B cell (primary cell): ENCODE measurements at regions not wholly inside any gene's neighbourhood (a gene's known extent, or its start where the extent isn't known, plus 50 kb on each side); places are given as distances from the start of the nearest gene placed in this dataset.

ENCODE experiments used
- ATAC-seq: fragments of 200-7000 bp; cut with Tn5 transposase; one replicate; pipeline ENCODE4 v1.10.0; 2021; ENCODE audit warnings: low read depth, mild to moderate bottlenecking, moderate number of reproducible peaks, moderate library complexity
- CTCF ChIA-PET: fragments of 350-600 bp; sonication (Branson Sonifier 250); formaldehyde crosslinking; loops from one replicate; lab custom pipeline; 2021; ENCODE audit warnings: antibody characterized with exemption, inconsistent platforms; lab: Charles Lee
- POLR2A ChIA-PET: fragments of 350-600 bp; sonication (Branson Sonifier 250); formaldehyde crosslinking; loops from one replicate; lab custom pipeline; 2021; ENCODE audit warnings: antibody characterized with exemption; lab: Charles Lee
- DNase-seq: peaks from one replicate; pipeline ENCODE4 v3.0.0; 2013
- H2AFZ ChIP-seq: 2 replicates; pipeline ENCODE4 v1.6.1; 2012; ENCODE audit warnings: mild to moderate bottlenecking, low read depth, low read length; ENCODE audit not compliant: insufficient read depth, poor library complexity, severe bottlenecking
- H3K27ac ChIP-seq, 2 donors: 1 replicate in 1 of 2; 2 replicates in 1 of 2; pipeline ENCODE4 v1.5.1; 2012 to 2013; ENCODE audit warnings: low read length in 2 of 2, mild to moderate bottlenecking in 2 of 2, moderate library complexity in 1 of 2
- H3K27me3 ChIP-seq, 4 experiments: fragments of 200-600 bp in 1 of 4; sonication (generic) in 1 of 4; replicated peaks in 1 of 4; 1 replicate in 2 of 4; 2 replicates in 2 of 4; pipeline versions ENCODE4 v1.6.1 to v1.7.0; 2013 to 2016; ENCODE audit warnings: low read length in 3 of 4, mild to moderate bottlenecking in 2 of 4, mixed read lengths in 1 of 4, moderate library complexity in 1 of 4; ENCODE audit not compliant: insufficient read depth in 4 of 4, control insufficient read depth in 3 of 4; ENCODE audit errors: control extremely low read depth in 1 of 4
- H3K36me3 ChIP-seq, 2 experiments: replicated peaks in 1 of 2; 1 replicate in 1 of 2; 2 replicates in 1 of 2; pipeline versions ENCODE4 v1.6.1 to v1.7.1; 2013; ENCODE audit warnings: low read length in 1 of 2; ENCODE audit not compliant: insufficient read depth in 2 of 2, control insufficient read depth in 1 of 2; ENCODE audit errors: control extremely low read depth in 1 of 2, extremely low read depth in 1 of 2
- H3K4me1 ChIP-seq, 2 donors: fragments of 200-600 bp in 1 of 2; sonication (generic) in 1 of 2; 1 replicate in 1 of 2; 2 replicates in 1 of 2; pipeline versions ENCODE4 v1.5.1 to v1.6.1; 2013 to 2017; ENCODE audit warnings: low read length in 2 of 2; ENCODE audit not compliant: control insufficient read depth in 2 of 2, insufficient read depth in 2 of 2
- H3K4me2 ChIP-seq: replicated peaks from 2 replicates; pipeline ENCODE3; 2012; ENCODE audit warnings: mild to moderate bottlenecking, low read depth, low read length; ENCODE audit not compliant: poor library complexity, severe bottlenecking
- H3K4me3 ChIP-seq, 5 experiments: fragments of 200-600 bp in 1 of 5; sonication (generic) in 1 of 5; 1 replicate in 3 of 5; 2 replicates in 2 of 5; pipeline versions ENCODE4 v1.5.1 to v1.7.0; 2011 to 2016; ENCODE audit warnings: low read length in 4 of 5, mild to moderate bottlenecking in 4 of 5, low read depth in 2 of 5, control low read depth in 1 of 5, moderate library complexity in 1 of 5; ENCODE audit not compliant: insufficient read depth in 1 of 5; ENCODE audit errors: control extremely low read depth in 1 of 5, extremely low read depth in 1 of 5
- H3K79me2 ChIP-seq: fragments of 200-600 bp; sonication (generic); one replicate; pipeline ENCODE4 v1.6.0; 2016; ENCODE audit warnings: low read length; ENCODE audit not compliant: control insufficient read depth, insufficient read depth
- H3K9ac ChIP-seq: fragments of 200-600 bp; sonication (generic); 2 replicates; pipeline ENCODE4 v1.6.1; 2017; ENCODE audit warnings: mild to moderate bottlenecking, low read length, moderate library complexity
- H3K9me3 ChIP-seq, 3 donors: one replicate each; pipeline versions ENCODE4 v1.6.1 to v1.7.1; 2013; ENCODE audit warnings: low read length in 2 of 3; ENCODE audit not compliant: control insufficient read depth in 2 of 3, insufficient read depth in 1 of 3; ENCODE audit errors: control extremely low read depth in 1 of 3
- H4K20me1 ChIP-seq: 2 replicates; pipeline ENCODE4 v1.6.0; 2012; ENCODE audit warnings: mild to moderate bottlenecking, low read length; ENCODE audit not compliant: insufficient read depth, control insufficient read depth, poor library complexity, severe bottlenecking
- H3K27ac Mint-ChIP-seq: one replicate; pipeline ENCODE4 v1.8.0; 2021; ENCODE audit warnings: mixed read lengths
- H3K27me3 Mint-ChIP-seq: one replicate; pipeline ENCODE4 v1.8.0; 2021; ENCODE audit warnings: mixed read lengths
- H3K4me1 Mint-ChIP-seq: one replicate; pipeline ENCODE4 v1.8.0; 2021; ENCODE audit warnings: mixed read lengths
- H3K4me3 Mint-ChIP-seq: one replicate; pipeline ENCODE4 v1.8.0; 2021; ENCODE audit warnings: mixed read lengths
- H3K9me3 Mint-ChIP-seq: one replicate; pipeline ENCODE4 v1.8.0; 2022; ENCODE audit warnings: mixed read lengths; ENCODE audit not compliant: insufficient read depth
- CTCF ChIP-seq: fragments of 200-600 bp; IDR thresholded peaks from one replicate; pipeline ENCODE4 v1.8.0; 2022; ENCODE audit warnings: antibody characterized with exemption, mild to moderate bottlenecking
- EZH2 ChIP-seq: IDR thresholded peaks from 2 replicates; pipeline ENCODE4 v1.6.1; 2012; ENCODE audit warnings: borderline replicate concordance, low read depth, mild to moderate bottlenecking, moderate library complexity, low read length; ENCODE audit not compliant: insufficient read depth, poor library complexity, severe bottlenecking
- WGBS: methylation state at CpG from one replicate; pipeline ENCODE4 v1.1.5; 2013; ENCODE audit warnings: missing lambda C conversion rate; ENCODE audit not compliant: insufficient coverage; 5-methylcytosine and 5-hydroxymethylcytosine counted together
- intact Hi-C: fragments of 100-400 bp; cut with micrococcal nuclease; formaldehyde crosslinking; loops from one replicate; pipeline ENCODE4 v1.10.0; 2022

GRCh38 chr4:167897116-167897515, 195.2 kb upstream of the ANXA10 start:
- no peak overlapping the region for H3K27ac Mint-ChIP-seq
- no peak overlapping the region for H2AFZ ChIP-seq
- intact Hi-C loops = no loop called here
- H4K20me1 ChIP-seq = no peaks in the 10 kb centered on the region
- H3K4me2 ChIP-seq = no peak overlapping the region
- no peak for TF ChIP-seq EZH2
- TF ChIP-seq CTCF = no peak
- no peak overlapping the region for H3K4me3 ChIP-seq
- H3K4me1 ChIP-seq = no peaks in the 10 kb centered on the region
- WGBS = 60% methylated on average over 2 of the region's 5 CpGs
- H3K4me3 Mint-ChIP-seq = no peak overlapping the region
- no peak overlapping the region for H3K9ac ChIP-seq
- H3K36me3 ChIP-seq = no peaks in the 10 kb centered on the region
- ChIA-PET CTCF (no interaction called here), POLR2A (interaction anchor here (0.6 kb wide), 1 partner anchor 15 kb away, joined by 3 read pairs; no protein-coding TSS in a partner anchor)
- DNase-seq = no peak
- H3K27me3 ChIP-seq = no peaks in the 10 kb centered on the region
- no peaks in the 10 kb centered on the region for H3K79me2 ChIP-seq
- ATAC-seq = no peak
- H3K9me3 Mint-ChIP-seq = no peaks in the 10 kb centered on the region
- H3K27me3 Mint-ChIP-seq = no peaks in the 10 kb centered on the region
- H3K9me3 ChIP-seq = peaks cover 0 to 10% (median 0%) of the 10 kb centered on the region in 3 donors
- no peak overlapping the region for H3K27ac ChIP-seq
- no peaks in the 10 kb centered on the region for H3K4me1 Mint-ChIP-seq

GRCh38 chr4:167903291-167903721, 189.0 kb upstream of the ANXA10 start:
- ChIA-PET POLR2A (no interaction called here), CTCF (no interaction called here)
- Mint-ChIP-seq H3K27me3 (no peaks in the 10 kb centered on the region), H3K27ac (no peak overlapping the region), H3K4me1 (no peaks in the 10 kb centered on the region), H3K4me3 (no peak overlapping the region), H3K9me3 (no peaks in the 10 kb centered on the region)
- Histone ChIP-seq H3K9me3 (no peaks in the 10 kb centered on the region), H3K79me2 (no peaks in the 10 kb centered on the region), H3K36me3 (no peaks in the 10 kb centered on the region), H3K4me1 (no peaks in the 10 kb centered on the region), H4K20me1 (no peaks in the 10 kb centered on the region), H3K27ac (no peak overlapping the region), H3K9ac (no peak overlapping the region), H3K27me3 (no peaks in the 10 kb centered on the region), H3K4me3 (no peak overlapping the region), H2AFZ (no peak overlapping the region), H3K4me2 (no peak overlapping the region)
- no peak for TF ChIP-seq EZH2
- no peak for TF ChIP-seq CTCF
- WGBS = no CpG with 5 or more reads among the region's 1 CpG
- no peak for DNase-seq
- intact Hi-C loops = no loop called here
- ATAC-seq = no peak
